GM18499 (cell line): ENCODE measurements at regions not wholly inside any gene's neighbourhood (a gene's known extent, or its start where the extent isn't known, plus 50 kb on each side); places are given as distances from the start of the nearest gene placed in this dataset.
A peak's percentile ranks its signal among the peaks of the same experiment; 100 is the strongest.

Experiments used
- ATAC-seq: cut with Tn5 transposase; IDR thresholded peaks from one replicate; pipeline ENCODE4 v1.9.1; 2021; ENCODE audit warnings: moderate number of reproducible peaks; ENCODE audit not compliant: insufficient read depth, unreplicated experiment

DNA sequence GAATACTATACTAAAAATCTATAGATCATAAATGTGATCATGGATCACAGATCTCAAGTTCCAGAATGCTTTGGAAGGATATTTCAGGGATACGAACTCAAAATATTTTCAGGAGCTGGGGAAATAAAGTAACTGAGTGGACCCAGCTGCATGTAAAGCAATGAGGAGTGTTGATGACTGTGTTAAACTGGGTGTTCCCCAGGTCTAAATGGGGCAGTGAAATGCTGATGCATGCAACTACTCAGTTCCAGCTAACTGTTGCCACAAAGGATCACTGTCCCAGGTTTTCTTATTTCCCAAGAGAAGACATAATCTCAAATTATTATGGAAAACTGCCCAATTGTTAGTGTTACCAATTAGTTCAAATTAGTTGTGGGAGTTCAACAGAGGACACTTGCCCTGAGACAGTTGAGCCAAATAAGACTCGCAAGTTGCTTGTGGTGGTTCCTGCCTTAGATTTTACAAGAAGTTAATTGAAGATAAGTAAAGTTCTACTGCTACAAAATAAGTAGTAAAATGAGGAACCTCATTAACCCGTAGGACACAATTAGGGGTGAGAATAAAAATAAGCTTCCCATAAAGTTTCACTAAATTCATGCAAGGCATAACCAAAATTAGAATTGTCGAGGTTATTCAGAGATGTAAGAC, 66.3 kb upstream of the IL12A start:
- no peak for ATAC-seq

DNA sequence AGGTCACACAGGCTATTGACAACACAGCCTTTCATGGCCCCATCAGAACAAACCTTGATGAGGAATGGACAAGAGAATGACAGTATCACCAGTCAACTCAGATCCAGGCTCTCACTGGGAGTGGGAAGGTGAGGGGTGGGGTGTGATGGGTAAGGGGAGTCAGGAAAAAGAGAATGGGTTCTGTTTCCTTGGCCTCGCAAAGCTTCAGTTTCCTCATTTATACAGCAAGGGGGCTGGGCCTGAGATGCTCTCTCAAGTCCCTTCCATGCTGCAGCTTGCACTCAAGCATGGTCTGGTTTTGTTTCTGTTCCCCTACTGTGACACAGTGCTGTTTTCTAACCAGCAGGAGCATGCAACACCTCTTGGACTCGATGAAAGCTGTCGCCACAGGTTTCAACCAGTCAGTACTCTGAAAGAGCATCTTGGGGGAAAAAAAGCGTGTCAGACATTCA, 65.7 kb upstream of the IL12A start:
- ATAC-seq = peak; percentile 89

DNA sequence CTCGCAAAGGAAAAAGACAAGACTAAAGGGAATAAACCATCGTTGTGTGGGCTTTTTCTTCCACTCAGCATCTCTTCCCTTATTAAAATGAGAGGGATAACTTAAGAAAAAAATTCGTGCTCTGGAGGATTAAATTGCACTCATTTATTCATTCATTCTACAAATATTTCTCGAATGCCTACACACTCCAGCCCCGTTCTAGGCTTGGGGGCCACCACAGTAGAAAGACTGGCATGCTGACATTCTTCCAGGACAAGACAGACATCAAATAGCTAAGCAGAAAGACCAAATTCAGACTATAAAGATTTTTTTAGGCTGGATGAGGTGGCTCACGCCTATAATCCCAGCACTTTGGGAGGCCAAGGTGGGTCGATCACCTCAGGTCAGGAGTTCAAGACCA, 65.3 kb upstream of the IL12A start:
- no peak for ATAC-seq

DNA sequence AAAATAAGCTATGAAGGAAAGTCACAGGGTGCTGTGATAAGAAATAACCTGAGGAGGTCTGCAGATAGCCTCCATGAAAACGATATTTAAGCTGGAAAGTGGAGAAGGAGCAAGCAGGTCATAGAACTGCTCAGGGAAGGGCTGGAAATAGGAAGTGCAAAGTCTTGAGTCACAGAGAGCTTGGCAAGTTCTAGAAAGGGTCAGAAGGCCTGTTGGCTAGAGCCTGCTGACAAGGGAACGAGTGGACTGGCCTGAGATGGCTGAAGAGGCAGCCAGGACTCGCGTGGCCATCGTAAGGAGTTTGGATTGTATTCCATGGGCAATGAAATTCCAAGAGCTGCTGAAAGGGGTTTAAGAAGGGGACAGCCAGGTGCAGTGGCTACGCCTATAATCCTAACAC, 64.7 kb upstream of the IL12A start:
- no peak for ATAC-seq

DNA sequence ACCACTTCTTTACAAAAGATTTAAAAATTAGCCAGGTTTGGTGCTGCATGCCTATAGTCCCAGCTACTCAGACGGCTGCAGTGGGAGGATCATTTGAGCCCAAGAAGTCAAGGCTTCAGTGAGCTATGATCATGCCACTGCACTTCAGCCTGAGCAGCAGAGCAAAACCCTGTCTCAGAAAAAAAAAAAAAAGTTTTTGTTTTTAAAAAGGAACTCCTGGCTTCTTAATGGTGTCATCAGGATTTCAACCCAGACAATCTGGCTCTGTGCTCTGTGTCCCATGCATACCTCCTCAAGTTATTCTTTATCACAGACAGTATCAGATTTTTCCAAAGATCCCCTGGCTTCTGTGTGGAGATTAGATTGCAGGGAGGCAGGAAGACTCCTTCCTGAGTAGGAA, 64.2 kb upstream of the IL12A start:
- no peak for ATAC-seq

DNA sequence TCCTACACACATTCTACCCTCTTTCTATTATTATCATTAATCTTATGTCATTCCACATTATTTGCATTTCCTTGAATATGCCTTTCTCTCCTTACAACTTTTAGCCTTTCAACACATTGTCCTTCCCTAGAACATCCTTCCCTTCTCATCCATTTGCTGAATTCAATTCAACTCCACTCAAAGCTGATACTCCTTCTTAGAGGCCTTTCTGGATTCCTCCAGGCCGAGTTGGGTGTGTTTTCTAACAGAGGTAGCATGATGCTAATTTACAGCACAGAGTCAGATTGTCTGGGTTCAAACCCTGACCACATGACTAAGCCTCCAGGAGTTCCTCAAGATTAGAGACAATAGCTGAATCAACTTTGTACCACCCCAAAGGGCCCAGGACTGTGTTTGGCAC, 63.4 kb upstream of the IL12A start:
- no peak for ATAC-seq

DNA sequence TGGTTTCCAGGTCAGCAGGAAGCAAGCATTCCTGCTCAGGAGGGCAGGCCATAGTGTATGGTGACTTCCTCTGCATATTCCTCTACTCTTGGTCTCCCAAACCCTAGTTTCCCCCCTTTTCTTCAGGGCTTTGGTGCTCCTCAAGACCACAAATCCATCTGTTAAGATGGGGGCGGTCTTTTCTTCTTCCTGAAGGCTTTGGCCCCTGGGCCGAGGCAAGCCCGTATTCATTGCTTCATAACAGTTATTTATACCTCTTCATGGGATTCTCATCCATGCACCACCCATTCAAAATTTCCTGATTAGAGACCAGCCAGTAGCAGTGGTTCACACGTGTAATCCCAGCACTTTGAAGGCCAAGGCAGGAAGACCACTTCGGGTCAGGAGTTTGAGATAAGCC, 62.1 kb upstream of the IL12A start:
- no peak for ATAC-seq

DNA sequence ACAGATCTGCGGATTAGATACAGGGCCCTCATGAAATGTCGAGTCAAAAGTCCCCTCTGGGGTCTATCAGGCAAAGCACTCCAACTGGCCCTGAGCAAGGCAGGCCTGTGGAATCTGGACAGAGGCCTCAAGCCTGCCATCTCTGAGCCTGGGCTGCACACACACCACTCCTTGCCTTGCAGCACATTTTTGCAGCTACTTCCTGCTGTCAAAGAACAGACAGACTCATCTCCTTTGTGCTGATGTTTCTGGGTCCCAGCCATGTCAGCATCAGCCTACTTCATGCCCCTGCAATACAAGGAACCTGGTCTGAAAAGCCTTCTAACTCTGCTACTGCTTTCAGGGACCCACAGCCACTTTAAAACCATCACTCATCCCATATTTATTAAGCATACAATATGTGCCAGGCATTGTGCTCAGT, 60.6 kb upstream of the IL12A start:
- no peak for ATAC-seq

DNA sequence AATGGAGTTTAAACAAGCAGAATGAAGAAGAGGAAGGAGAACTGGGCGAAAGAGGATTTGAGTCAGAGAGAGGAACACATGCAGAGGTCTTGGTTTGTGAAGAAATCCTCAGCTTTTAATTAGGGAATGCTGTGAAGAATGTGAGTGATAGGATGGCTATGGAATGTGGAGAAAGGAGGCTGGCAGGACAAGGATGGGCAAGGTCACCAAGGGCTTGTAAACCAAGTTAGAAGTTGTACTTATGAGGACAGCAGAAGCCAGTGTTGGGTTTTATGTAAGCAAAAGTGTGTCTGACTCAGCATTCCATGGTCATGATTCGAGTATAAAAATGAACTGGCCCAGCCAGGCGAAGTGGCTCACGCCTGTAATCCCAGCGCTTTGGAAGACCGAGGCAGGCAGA, 60.0 kb upstream of the IL12A start:
- no peak for ATAC-seq

DNA sequence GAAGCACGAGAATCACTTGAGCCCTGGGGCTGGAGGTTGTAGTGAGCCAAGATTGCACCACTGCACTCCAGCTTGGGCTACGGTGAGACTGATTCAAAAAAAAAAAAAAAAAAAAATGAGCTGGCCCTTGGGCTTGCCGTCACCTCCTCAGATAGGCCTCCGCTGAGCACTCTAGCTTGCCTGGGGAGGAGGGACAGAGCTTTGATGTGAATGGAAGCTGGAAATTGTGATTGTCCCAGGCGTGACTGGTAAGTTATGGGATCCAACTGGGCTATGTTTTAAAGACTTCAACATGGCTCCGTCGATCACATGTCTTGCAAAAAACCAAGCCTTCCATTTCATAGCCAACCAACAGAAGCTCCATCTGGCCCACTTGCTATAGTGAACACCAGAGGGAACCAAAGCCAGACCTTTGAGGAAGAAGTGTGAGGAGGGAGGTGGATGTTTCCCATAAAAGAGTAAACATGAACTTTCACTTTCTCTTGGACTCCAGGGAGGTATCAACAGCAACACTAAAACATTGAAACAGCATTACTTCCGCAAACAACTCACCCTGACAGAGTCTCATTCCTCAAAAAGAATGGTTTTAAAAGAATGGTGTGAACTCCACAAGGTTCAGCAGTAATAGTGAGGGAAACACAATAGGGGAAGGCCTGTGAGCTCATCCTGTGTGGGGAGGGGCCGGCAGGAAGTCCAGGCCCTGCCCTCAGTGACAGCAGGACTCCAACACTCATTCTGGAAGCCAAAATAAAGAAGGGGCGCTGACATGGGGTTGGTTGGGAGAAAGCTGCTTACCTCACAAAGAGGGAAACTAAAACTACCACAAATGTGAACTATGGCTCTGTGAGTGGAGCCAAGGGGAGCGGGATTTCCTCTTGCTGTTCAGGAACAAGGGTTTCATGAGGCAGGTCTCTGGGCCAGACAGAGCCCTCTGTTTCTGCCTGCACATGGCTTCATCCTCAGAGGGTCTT, 59.2 kb upstream of the IL12A start:
- no peak for ATAC-seq

DNA sequence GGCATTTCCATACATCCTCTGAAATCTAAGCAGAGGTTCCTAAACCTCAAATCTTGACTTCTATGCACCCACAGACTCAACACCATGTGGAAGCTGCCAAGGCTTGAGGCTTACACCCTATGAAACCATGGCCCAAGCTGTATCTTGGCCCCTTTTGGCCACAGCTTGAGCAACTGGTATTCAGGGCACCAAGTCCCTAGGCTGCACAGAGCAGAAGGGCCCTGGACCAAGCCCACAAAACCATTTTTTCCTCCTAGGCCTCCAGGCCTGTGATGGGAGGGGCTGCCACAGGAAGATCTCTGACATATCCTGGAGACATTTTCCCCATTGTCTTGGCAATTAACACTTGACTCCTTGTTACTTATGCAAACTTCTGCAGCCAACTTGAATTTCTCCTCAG, 54.4 kb upstream of the IL12A start:
- ATAC-seq = no peak

DNA sequence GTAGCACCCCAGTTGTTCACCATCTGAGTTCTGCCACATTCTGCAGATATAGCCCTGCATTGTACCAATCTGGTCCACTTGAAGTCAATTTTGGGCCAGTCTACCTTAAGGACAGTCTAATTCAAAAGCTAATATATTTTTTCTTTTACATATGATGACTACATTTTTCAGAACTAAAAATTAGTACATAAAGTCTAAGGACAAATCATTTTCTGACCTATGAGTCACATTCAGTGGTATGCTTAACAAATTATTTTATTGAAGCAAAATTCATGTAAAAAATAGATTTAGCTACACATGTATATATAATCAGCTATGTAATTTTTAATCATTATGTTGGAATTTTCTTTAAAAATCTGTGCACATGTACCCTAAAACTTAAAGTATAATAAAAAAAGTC, 52.1 kb upstream of the IL12A start:
- ATAC-seq = no peak

DNA sequence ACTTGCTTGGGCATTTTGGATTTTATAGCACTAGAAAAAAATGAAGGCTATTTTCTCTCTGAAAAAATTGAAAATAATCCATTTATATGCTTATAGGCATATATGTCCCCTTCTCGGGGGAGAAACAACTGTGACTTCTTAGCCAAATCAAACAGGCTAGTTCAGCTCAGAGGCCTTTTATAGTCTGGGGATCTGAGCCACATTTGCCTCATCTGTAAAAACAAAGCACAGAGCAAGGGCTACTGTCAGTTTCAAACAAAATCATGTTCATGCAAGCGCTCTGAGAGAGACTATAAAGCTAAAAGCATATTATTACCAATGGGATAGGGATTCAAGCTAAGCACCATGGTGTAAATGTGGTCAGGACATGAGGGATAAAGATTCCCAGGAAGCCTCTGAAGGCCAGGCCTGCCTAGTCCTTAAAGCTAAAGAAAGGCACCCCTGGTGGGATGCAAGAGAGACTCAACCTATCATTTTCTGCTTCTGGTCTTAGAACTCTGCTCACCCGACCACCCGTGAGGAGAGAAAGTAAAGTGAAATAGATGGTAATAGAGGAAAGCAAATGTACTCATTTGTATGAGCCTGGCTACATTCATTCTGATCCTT, 51.0 kb upstream of the IL12A start:
- ATAC-seq = no peak

DNA sequence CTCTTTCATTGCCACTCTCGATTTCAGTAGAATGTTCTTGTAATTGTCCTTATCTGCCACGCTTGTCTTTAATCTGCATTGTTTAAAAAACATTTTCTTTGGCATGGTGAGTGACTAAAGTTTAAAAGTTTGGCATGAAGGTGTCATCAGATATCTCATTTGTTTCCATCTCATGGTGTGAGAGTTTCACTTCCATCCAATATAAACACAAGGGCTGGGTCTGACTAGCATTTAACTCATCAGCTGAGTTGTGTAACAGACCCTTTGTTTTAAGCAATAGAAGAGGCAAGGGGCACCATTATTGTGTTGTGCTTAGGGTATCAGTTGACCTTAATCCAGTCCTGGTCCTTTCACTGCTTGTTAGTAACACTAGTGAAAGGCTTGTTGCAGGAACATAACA, 49.9 kb upstream of the IL12A start:
- no peak for ATAC-seq
